ENCODE measurements at regions not wholly inside any gene's neighbourhood (a gene's known extent, or its start where the extent isn't known, plus 50 kb on each side); places are given as distances from the start of the nearest gene placed in this dataset.
"Not testable (repeated sequence)": the region's sequence is repeated elsewhere in the genome, so short reads cannot be mapped to it uniquely, and the experiment has no call there.

GRCh38 chr2:58501371-58502160, 260.4 kb upstream of the FANCL start:
- DNase-seq, result no peak

- DNase-seq, result no peak
These were observed 256.0 kb upstream of the FANCL start for GRCh38 chr2:58497168-58497567.

- DNase-seq, result no peak
These were observed 254.7 kb upstream of the FANCL start for GRCh38 chr2:58495806-58496205.

GRCh38 chr2:58494071-58494501, 253.0 kb upstream of the FANCL start:
- DNase-seq, result no peak

- no peak for DNase-seq
These were observed 243.5 kb upstream of the FANCL start for GRCh38 chr2:58484629-58485028.

GRCh38 chr2:58484221-58484620, 243.1 kb upstream of the FANCL start:
- DNase-seq, result no peak

GRCh38 chr2:58483307-58483706, 242.2 kb upstream of the FANCL start:
- no peak for DNase-seq

- DNase-seq, result no peak
These were observed 240.5 kb upstream of the FANCL start for GRCh38 chr2:58481670-58482069.

GRCh38 chr2:58480141-58480540, 239.0 kb upstream of the FANCL start:
- no peak for DNase-seq

- no peak for DNase-seq
These were observed 238.5 kb upstream of the FANCL start for GRCh38 chr2:58479535-58480140.

- no peak for DNase-seq
These were observed 235.4 kb upstream of the FANCL start for GRCh38 chr2:58476556-58476955.

GRCh38 chr2:58475756-58476155, 234.6 kb upstream of the FANCL start:
- no peak for DNase-seq

GRCh38 chr2:58473165-58473564, 232.0 kb upstream of the FANCL start:
- DNase-seq, result no peak

- DNase-seq, result no peak
These were observed 225.7 kb upstream of the FANCL start for GRCh38 chr2:58466804-58467203.

- not testable (repeated sequence) for DNase-seq
These were observed 224.9 kb upstream of the FANCL start for GRCh38 chr2:58466021-58466420.

- DNase-seq, result no peak
These were observed 219.5 kb upstream of the FANCL start for GRCh38 chr2:58460670-58461069.

GRCh38 chr2:58449286-58450010, 208.3 kb upstream of the FANCL start:
- DNase-seq, result no peak

GRCh38 chr2:58448845-58449244, 207.7 kb upstream of the FANCL start:
- DNase-seq, result no peak

- no peak for DNase-seq
These were observed 207.0 kb upstream of the FANCL start for GRCh38 chr2:58448065-58448507.

- no peak for DNase-seq
These were observed 206.5 kb upstream of the FANCL start for GRCh38 chr2:58447586-58447985.

GRCh38 chr2:58441643-58442042, 200.5 kb upstream of the FANCL start:
- DNase-seq, result no peak

- no peak for DNase-seq
These were observed 195.7 kb upstream of the FANCL start for GRCh38 chr2:58436872-58437271.

- no peak for DNase-seq
These were observed 194.1 kb upstream of the FANCL start for GRCh38 chr2:58435246-58435645.

GRCh38 chr2:58434692-58435091, 193.6 kb upstream of the FANCL start:
- DNase-seq, result no peak
